OCI-LY1 (cell line): ENCODE measurements at regions not wholly inside any gene's neighbourhood (a gene's known extent, or its start where the extent isn't known, plus 50 kb on each side); places are given as distances from the start of the nearest gene placed in this dataset.

Source experiments
- H2AFZ ChIP-seq: fragments of 200-600 bp; sonication (generic), shearing (Covaris generic); 2 replicates; pipeline ENCODE4 v1.6.0; 2014; ENCODE audit warnings: antibody characterized with exemption, mild to moderate bottlenecking, low read length
- H3F3A ChIP-seq: fragments of 200-600 bp; sonication (generic), shearing (Covaris generic); 2 replicates; pipeline ENCODE4 v1.6.0; 2014; ENCODE audit warnings: mild to moderate bottlenecking, antibody characterized with exemption, low read length, moderate library complexity; ENCODE audit not compliant: insufficient read depth
- H3K27ac ChIP-seq: fragments of 200-600 bp; sonication (generic); 2 replicates; pipeline ENCODE4 v1.5.1; 2014; ENCODE audit warnings: low read length, mixed run types, mild to moderate bottlenecking, low read depth; ENCODE audit not compliant: poor library complexity, severe bottlenecking
- H3K27me3 ChIP-seq: fragments of 200-600 bp; sonication (generic); 2 replicates; pipeline ENCODE4 v1.6.0; 2014; ENCODE audit warnings: antibody characterized with exemption, mild to moderate bottlenecking, low read length, moderate library complexity; ENCODE audit not compliant: insufficient read depth
- H3K36me3 ChIP-seq: fragments of 200-600 bp; sonication (generic); 2 replicates; pipeline ENCODE4 v1.6.1; 2014; ENCODE audit warnings: mild to moderate bottlenecking, antibody characterized with exemption, low read length, moderate library complexity, mixed read lengths; ENCODE audit not compliant: insufficient read depth
- H3K4me1 ChIP-seq: fragments of 200-600 bp; sonication (generic); 2 replicates; pipeline ENCODE4 v1.5.1; 2014; ENCODE audit warnings: mild to moderate bottlenecking, low read length, moderate library complexity; ENCODE audit not compliant: insufficient read depth, severe bottlenecking
- H3K4me2 ChIP-seq: fragments of 200-600 bp; sonication (generic), shearing (Covaris generic); 2 replicates; pipeline ENCODE4 v1.6.1; 2014; ENCODE audit warnings: low read length
- H3K4me3 ChIP-seq: fragments of 200-600 bp; sonication (generic); 2 replicates; pipeline ENCODE4 v1.5.1; 2014; ENCODE audit warnings: low read length, low read depth, mild to moderate bottlenecking, mixed read lengths; ENCODE audit not compliant: poor library complexity, severe bottlenecking
- H3K79me2 ChIP-seq: fragments of 200-600 bp; shearing (Covaris generic); 2 replicates; pipeline ENCODE4 v1.6.1; 2016; ENCODE audit warnings: mixed run types, low read length, mixed read lengths; ENCODE audit not compliant: insufficient read depth
- H3K9ac ChIP-seq: fragments of 200-600 bp; sonication (generic), shearing (Covaris generic); 2 replicates; pipeline ENCODE4 v1.6.1; 2014; ENCODE audit warnings: mild to moderate bottlenecking, low read length, mixed read lengths
- H3K9me2 ChIP-seq: fragments of 200-600 bp; sonication (generic), shearing (Covaris generic); 2 replicates; pipeline ENCODE4 v1.6.1; 2014; ENCODE audit warnings: low read depth, mild to moderate bottlenecking, low read length, mixed read lengths
- H3K9me3 ChIP-seq: fragments of 200-600 bp; shearing (Covaris generic); 2 replicates; pipeline ENCODE4 v1.6.1; 2014; ENCODE audit warnings: low read length, mixed read lengths
- H4K20me1 ChIP-seq: fragments of 200-600 bp; sonication (generic), shearing (Covaris generic); 2 replicates; pipeline ENCODE4 v1.6.0; 2016; ENCODE audit warnings: mild to moderate bottlenecking, low read length; ENCODE audit not compliant: insufficient read depth
- EZH2 ChIP-seq: fragments of 200-600 bp; sonication (generic), shearing (Covaris generic); IDR thresholded peaks from 2 replicates; pipeline ENCODE4 v1.8.0; 2017; ENCODE audit warnings: borderline replicate concordance, mixed run types, mild to moderate bottlenecking, antibody characterized with exemption, low read length, moderate library complexity, mixed read lengths
- TF ChIP-seq, protein P1 (sequence below): fragments of 200-600 bp; sonication (generic), shearing (Covaris generic); IDR thresholded peaks from 2 replicates; pipeline ENCODE4 v1.5.1; 2017; ENCODE audit warnings: mild to moderate bottlenecking, antibody characterized with exemption, low read length, moderate library complexity, mixed read lengths

DNA sequence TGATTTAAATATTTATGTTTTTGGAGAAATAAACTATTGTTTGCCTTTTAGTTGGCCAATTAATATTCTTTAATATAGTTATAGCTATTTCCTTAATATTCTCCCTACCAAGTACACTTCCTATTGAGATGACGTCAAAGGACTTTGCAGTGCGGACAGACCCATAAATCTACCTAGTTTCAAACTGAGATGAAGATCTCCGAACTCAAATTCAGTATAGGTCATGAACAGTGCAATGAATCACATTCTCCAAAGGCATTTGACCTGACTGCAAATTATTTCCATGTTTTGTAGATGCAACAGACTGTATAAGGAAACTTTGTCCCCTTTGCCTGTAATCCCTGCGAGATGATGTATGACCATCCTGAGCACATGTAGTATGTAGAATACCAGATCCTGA, 342.6 kb upstream of the FIGN start:
- no peaks in the 10 kb centered on the region for H3K4me1 ChIP-seq
- no peak overlapping the region for H3K4me3 ChIP-seq
- no peaks in the 10 kb centered on the region for H3K9me3 ChIP-seq
- no peaks in the 10 kb centered on the region for H3K36me3 ChIP-seq
- H3K27ac ChIP-seq: no peak overlapping the region
- no peaks in the 10 kb centered on the region for H4K20me1 ChIP-seq
- H3F3A ChIP-seq: no peaks in the 10 kb centered on the region
- no peaks in the 10 kb centered on the region for H3K27me3 ChIP-seq
- H3K79me2 ChIP-seq: no peaks in the 10 kb centered on the region
- H3K4me2 ChIP-seq: no peak overlapping the region
- TF ChIP-seq, protein P1, sequence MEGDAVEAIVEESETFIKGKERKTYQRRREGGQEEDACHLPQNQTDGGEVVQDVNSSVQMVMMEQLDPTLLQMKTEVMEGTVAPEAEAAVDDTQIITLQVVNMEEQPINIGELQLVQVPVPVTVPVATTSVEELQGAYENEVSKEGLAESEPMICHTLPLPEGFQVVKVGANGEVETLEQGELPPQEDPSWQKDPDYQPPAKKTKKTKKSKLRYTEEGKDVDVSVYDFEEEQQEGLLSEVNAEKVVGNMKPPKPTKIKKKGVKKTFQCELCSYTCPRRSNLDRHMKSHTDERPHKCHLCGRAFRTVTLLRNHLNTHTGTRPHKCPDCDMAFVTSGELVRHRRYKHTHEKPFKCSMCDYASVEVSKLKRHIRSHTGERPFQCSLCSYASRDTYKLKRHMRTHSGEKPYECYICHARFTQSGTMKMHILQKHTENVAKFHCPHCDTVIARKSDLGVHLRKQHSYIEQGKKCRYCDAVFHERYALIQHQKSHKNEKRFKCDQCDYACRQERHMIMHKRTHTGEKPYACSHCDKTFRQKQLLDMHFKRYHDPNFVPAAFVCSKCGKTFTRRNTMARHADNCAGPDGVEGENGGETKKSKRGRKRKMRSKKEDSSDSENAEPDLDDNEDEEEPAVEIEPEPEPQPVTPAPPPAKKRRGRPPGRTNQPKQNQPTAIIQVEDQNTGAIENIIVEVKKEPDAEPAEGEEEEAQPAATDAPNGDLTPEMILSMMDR: no peak
- TF ChIP-seq EZH2: no peak
- no peaks in the 10 kb centered on the region for H3K9me2 ChIP-seq
- no peak overlapping the region for H3K9ac ChIP-seq
- H2AFZ ChIP-seq: no peak overlapping the region

DNA sequence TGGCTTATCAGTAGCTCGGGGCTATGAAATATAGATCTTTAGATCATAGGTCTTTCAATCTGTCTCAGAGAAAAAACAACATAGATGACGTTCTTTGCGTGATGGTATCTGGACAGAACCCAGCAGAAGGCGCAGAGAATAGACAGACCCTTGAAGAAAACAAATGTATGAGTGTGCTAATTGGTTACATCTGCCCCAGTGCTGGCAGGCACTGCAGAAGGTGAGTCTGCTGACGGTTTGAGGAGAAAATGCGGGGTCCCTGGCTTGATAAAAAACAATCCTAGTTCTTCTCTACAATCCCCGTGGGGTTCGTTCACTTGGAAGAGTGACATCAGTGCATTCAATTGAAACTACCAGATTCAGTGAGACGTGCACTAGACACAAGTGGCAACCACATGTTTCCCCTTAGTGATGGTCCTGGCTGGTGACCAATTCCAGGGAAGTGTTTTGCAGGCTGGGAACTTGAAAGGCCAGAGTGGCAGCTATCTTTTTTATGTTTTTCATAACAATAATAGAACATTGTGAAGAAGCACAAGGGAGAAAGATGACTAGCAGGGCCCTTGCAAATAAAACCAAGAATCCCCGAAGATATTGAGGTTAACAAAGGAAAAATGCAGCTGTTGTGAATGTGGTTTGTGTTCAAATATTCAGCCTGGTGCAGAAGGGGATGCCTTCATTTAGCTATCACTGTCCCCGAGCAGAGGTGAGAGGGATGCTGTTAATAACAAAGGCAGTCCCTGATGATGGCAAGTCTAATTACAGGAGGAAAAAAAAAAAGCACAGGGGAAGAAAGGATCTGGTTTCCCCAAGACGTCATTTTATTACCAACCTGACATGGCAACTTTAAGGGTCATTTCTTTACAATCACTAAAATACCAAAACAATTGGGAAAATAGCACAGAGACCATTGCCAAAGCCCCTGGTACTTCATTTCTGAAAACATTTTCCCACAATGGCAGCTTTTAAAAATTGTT, 337.6 kb upstream of the FIGN start:
- H2AFZ ChIP-seq: no peak overlapping the region
- H3K27ac ChIP-seq: no peak overlapping the region
- no peaks in the 10 kb centered on the region for H4K20me1 ChIP-seq
- H3F3A ChIP-seq: no peaks in the 10 kb centered on the region
- no peak overlapping the region for H3K9ac ChIP-seq
- H3K79me2 ChIP-seq: no peaks in the 10 kb centered on the region
- H3K4me3 ChIP-seq: no peak overlapping the region
- no peaks in the 10 kb centered on the region for H3K9me2 ChIP-seq
- H3K27me3 ChIP-seq: no peaks in the 10 kb centered on the region
- TF ChIP-seq EZH2: no peak
- TF ChIP-seq, protein P1: no peak
- H3K4me2 ChIP-seq: no peak overlapping the region
- H3K36me3 ChIP-seq: no peaks in the 10 kb centered on the region
- H3K9me3 ChIP-seq: no peaks in the 10 kb centered on the region
- no peaks in the 10 kb centered on the region for H3K4me1 ChIP-seq

DNA sequence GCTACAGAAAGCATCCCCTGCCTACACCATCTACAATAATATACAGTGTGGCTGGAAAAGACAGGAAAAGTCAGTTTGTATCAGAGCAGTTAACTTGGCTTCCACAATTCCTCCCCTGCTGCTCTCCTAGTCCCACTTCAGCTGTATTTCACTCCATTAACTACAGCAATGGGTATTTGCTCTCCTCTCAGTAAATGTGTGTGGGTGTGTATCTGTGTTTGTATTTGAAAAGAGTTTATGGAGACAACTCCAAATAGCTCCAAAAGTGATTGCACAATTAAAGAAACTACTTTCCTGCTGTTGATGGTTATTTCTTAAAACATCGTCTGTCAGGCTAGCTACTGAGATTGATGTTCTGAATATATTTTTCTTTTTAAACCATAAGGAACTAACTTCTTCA, 333.7 kb upstream of the FIGN start:
- no peaks in the 10 kb centered on the region for H3K9me3 ChIP-seq
- no peak overlapping the region for H3K27ac ChIP-seq
- no peaks in the 10 kb centered on the region for H3K9me2 ChIP-seq
- H3K36me3 ChIP-seq: no peaks in the 10 kb centered on the region
- no peaks in the 10 kb centered on the region for H3K4me1 ChIP-seq
- H3K4me2 ChIP-seq: no peak overlapping the region
- no peaks in the 10 kb centered on the region for H3K27me3 ChIP-seq
- TF ChIP-seq, protein P1: no peak
- no peak for TF ChIP-seq EZH2
- H3K4me3 ChIP-seq: no peak overlapping the region
- H2AFZ ChIP-seq: no peak overlapping the region
- H3F3A ChIP-seq: no peaks in the 10 kb centered on the region
- no peaks in the 10 kb centered on the region for H3K79me2 ChIP-seq
- no peaks in the 10 kb centered on the region for H4K20me1 ChIP-seq
- no peak overlapping the region for H3K9ac ChIP-seq
